ENCODE measurements at regions not wholly inside any gene's neighbourhood (a gene's known extent, or its start where the extent isn't known, plus 50 kb on each side); places are given as distances from the start of the nearest gene placed in this dataset.

DNA sequence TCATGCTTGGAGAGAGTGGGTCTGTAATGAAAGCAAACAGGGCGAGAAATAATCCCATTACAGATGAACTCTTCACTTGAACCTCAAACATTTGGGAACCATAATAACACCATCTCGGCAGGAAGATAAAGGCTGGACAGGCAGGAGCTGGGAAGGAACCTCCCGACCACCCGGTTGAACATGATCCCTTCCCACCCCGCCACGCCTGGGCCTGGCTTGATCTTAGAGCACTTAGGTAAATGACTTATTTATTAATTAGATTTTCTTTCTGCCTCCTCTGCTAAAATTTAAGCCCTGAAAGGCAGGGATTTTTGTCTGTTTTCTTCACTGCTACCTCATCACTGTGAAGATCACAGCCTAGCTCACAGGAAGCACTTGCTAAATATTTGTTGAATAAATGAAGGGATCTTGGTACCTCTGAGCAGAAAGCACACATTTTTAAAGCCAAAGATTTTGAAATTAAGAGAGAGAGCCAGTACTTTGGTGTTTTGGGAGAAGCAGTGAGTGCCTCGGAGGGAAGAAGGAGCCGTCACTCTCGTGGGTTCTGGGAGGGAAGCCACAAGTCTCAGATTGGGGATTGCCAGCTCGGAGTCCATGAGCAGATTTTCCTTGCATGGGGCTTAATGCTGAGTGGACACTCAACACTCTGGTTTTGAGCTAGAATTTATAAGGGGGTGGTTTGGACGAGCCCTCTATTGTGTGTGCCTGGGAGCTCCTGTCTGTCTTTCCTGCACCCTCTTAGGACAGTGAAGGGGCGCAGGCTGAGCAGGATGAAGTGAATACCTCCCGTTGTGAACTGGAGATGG lies 133.3 kb downstream of the MACROH2A1 start:
- TF ChIP-seq, protein P1, sequence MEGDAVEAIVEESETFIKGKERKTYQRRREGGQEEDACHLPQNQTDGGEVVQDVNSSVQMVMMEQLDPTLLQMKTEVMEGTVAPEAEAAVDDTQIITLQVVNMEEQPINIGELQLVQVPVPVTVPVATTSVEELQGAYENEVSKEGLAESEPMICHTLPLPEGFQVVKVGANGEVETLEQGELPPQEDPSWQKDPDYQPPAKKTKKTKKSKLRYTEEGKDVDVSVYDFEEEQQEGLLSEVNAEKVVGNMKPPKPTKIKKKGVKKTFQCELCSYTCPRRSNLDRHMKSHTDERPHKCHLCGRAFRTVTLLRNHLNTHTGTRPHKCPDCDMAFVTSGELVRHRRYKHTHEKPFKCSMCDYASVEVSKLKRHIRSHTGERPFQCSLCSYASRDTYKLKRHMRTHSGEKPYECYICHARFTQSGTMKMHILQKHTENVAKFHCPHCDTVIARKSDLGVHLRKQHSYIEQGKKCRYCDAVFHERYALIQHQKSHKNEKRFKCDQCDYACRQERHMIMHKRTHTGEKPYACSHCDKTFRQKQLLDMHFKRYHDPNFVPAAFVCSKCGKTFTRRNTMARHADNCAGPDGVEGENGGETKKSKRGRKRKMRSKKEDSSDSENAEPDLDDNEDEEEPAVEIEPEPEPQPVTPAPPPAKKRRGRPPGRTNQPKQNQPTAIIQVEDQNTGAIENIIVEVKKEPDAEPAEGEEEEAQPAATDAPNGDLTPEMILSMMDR (IDR thresholded peaks at IDR 0.05) = no peak
- TF ChIP-seq CHD2 (IDR thresholded peaks at IDR 0.05; ENCODE audit: low read length, partially characterized antibody) = no peak
- TF ChIP-seq, protein P2, sequence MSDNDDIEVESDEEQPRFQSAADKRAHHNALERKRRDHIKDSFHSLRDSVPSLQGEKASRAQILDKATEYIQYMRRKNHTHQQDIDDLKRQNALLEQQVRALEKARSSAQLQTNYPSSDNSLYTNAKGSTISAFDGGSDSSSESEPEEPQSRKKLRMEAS (IDR thresholded peaks at IDR 0.05; ENCODE audit: low read depth) = no peak
- no peak for TF ChIP-seq EP300 (IDR thresholded peaks at IDR 0.05; ENCODE audit: borderline replicate concordance in 1 of 2, low read depth in 1 of 2, low read length in 1 of 2)
- no peak for TF ChIP-seq POLR2AphosphoS5 (IDR thresholded peaks at IDR 0.05; ENCODE audit: low read depth, low read length)
- no peak for TF ChIP-seq YY1 (IDR thresholded peaks at IDR 0.05; ENCODE audit: low read depth)
- no peak for TF ChIP-seq RXRA (IDR thresholded peaks at IDR 0.05; ENCODE audit: borderline replicate concordance, low read depth)
- no peak for TF ChIP-seq JUND (IDR thresholded peaks at IDR 0.05)
- no peak for TF ChIP-seq RAD21 (IDR thresholded peaks at IDR 0.05; ENCODE audit: low read length)
- TF ChIP-seq TAF1 (IDR thresholded peaks at IDR 0.05; ENCODE audit: borderline replicate concordance, low read depth, low read length) = no peak
- no peak for TF ChIP-seq ELF1 (IDR thresholded peaks at IDR 0.05)
